ENCODE measurements at regions not wholly inside any gene's neighbourhood (a gene's known extent, or its start where the extent isn't known, plus 50 kb on each side); places are given as distances from the start of the nearest gene placed in this dataset.

- no peak for DNase-seq (ENCODE audit: extremely low read depth, low read depth, low spot score)
These were observed 142.4 kb downstream of the DDX1 start for GRCh38 chr2:15733867-15734673.

GRCh38 chr2:15734674-15735483 is 143.2 kb downstream of the DDX1 start:
- no peak for DNase-seq (ENCODE audit: extremely low read depth, low read depth, low spot score)

DNA sequence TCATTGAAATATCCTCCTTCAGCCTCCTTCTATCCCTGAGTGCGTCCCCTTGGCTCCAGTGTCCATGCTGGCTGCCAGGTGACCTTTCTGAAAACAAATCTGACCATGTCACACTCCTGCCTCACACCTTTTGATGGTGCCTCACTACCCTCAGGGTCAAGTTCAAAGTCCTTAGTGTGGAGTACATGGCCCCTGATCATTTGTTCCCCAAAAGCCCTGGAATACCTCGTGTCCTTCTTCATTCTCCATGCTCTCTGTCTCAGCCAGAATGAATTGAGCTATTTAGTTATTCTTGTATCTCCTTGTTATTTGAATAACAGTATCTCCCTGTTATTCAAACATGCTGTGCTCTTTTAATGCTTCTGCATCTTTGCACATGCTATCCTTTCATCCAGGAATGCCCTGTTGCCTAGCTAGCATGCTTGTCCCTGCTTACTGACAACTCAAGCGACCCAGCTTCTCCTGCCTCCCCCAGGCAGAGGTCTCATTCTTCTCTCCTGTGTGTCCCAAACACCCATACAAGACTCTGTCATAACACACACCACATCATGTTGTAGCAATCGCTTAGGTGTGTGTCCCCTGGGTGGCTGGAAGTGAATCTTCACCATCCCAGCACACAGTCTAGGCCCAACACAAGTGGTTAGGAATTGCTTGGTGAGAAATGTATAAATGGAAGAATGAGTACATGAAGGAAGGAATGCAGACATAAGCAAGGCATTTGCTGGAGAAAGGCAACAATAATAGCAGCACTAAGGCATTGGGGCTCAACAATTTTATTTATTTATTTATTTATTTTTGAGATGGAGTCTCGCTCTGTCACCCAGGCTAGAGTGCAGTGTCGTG is 144.0 kb downstream of the DDX1 start:
- no peak for DNase-seq (ENCODE audit: extremely low read depth, low read depth, low spot score)

DNA sequence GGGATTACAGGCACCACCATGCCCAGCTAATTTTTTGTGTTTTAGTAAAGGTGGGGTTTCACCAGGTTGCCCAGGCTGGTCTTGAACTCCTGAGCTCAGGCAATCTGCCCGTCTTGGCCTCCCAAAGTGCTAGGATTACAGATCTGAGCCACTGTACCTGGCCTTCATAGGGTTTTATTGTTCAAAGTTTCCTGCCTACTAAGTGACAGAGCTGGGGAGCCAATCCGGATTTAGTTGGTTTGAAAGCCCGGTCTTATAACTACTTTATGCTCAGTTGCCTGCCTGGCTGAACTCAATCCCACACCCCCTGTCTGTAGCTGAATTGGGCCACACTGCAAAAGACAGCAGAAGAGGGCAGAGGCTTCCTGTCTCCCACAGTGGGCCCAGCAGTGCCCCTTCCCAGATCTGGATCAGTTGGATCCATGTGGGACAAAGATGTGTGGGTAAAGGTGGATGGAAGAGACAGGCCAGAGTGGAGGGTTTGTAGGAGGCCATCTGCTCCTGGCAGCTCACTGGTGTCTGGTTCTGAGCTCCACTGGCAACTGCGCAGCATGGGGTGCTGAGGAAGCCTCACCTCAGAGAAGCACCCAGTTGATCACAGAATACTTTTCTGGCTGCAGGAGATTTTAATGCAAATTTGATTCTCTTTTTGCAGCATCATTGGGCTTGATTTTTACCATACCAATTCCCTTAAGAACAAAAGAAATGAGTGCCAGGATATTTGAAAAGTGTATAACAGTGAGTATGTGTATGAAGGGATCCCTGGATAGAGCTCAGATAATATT is 144.9 kb downstream of the DDX1 start:
- no peak for DNase-seq (ENCODE audit: extremely low read depth, low read depth, low spot score)

GRCh38 chr2:15737314-15738224 is 145.9 kb downstream of the DDX1 start:
- DNase-seq (ENCODE audit: extremely low read depth, low read depth, low spot score): no peak

DNA sequence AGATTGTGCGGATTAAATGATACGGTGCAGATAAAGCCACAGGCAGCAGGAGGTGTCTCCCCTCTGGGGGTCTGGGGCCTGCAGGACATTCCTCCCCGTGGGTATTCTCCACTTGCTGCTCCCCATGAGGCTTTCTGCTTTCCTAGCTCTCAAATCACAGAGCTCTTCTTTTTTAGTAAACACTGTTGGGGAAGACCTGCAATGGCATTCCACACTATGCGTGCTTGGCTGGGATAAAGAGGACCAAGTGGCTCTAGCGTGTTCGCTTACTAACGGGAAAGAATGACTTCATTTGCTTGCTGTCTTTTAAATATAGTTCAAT is 146.5 kb downstream of the DDX1 start:
- no peak for DNase-seq (ENCODE audit: extremely low read depth, low read depth, low spot score)

DNA sequence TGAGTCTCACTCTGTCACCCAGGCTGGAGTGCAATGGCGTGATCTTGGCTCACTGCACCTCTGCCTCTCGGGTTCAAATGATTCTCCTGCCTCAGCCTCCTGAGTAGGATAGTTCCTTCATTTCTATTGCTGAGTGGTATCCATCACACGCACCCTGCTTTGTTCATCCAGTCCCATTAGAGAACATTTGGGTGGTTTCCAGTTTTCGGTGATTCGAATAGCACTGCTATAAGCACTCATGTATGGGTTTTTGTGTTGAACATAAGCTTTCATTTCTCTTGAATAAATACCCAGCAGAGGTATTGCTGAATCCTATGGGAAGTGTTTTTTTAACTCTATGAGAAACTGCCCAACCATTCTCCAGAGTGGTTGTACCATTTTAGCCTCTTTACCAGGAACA is 147.3 kb downstream of the DDX1 start:
- DNase-seq (ENCODE audit: extremely low read depth, low read depth, low spot score): no peak

- no peak for DNase-seq (ENCODE audit: extremely low read depth, low read depth, low spot score)
These were observed 153.2 kb downstream of the DDX1 start for GRCh38 chr2:15744820-15745219.

- DNase-seq (ENCODE audit: extremely low read depth, low read depth, low spot score): no peak
These were observed 153.7 kb downstream of the DDX1 start for GRCh38 chr2:15745350-15745749.

GRCh38 chr2:15745907-15746702 is 154.4 kb downstream of the DDX1 start:
- DNase-seq (ENCODE audit: extremely low read depth, low read depth, low spot score): no peak

GRCh38 chr2:15746703-15747550 is 155.3 kb downstream of the DDX1 start:
- no peak for DNase-seq (ENCODE audit: extremely low read depth, low read depth, low spot score)

DNA sequence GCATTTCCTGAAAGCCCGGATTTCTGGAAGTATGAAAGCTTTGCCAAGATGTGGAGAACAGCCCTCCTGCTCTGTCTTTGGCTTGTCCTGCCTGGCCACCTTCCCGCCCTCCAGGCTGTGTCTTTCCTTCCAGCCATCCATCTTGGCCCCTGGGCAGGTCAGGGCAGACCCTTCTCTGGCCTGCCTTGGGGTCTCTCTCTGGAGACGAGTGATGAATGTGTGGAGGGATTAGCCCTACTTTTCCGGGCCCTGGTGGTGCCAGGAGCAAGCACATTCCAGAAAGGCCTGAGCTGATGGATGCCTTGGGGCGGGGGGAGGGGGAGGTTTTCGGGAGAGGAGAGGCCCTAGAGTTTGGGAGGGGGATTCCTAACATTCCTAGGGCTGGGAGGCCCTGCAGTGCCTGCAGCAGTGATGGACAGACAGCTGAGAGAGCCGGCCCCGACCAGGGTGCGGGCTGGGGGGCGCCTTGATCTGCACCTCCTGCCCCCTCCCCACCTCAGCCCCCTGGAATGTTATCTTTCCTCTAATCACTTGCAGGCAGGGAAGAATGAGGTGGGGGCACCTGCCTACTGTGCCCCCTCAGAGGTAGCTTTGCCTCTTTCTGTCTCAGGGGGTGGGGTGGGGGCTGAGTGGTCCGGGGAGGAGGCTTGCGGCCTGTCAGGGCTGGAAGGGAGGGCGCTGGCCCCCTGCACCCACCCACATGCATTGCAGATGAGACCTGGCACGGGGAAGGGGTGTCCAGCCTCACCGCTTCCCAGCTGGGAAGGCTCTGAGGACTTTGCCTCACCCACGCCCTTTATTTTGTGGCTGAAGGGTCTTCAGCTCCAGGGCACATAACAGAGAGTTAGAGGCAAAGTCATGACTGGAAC is 156.2 kb downstream of the DDX1 start:
- DNase-seq (ENCODE audit: extremely low read depth, low read depth, low spot score): no peak

DNA sequence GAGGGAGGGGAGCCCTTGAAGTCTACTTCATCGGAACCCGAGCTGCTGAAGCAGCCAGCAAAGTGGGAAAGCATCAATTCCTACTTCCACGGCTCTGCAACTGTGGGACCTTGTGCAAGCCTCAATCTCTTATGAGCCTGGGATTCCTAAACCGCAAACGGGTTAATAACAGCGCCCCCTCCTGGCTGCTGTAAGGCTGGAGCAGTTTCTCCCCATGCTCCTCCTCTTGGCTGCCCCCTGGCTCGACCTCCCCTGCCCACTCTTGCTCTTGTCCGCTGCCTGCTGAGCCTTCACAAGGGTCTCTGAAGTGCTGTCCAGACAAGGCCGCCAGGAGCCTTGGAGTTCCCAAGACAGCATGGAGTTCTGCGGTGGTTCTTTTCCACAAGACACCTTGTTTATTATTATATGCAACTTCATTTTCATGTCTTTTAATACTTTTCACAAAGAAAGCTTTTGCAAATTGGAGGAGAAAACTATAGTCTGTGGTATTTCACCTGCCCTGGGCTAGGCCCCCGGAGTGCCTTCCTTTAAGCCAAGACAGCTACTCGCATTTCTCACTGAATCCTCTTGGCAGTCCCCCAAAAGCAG is 157.2 kb downstream of the DDX1 start:
- DNase-seq (ENCODE audit: extremely low read depth, low read depth, low spot score): no peak

- DNase-seq (ENCODE audit: extremely low read depth, low read depth, low spot score): no peak
These were observed 158.1 kb downstream of the DDX1 start for GRCh38 chr2:15749460-15750432.

- no peak for DNase-seq (ENCODE audit: extremely low read depth, low read depth, low spot score)
These were observed 158.8 kb downstream of the DDX1 start for GRCh38 chr2:15750433-15750814.
